ENCODE measurements at regions not wholly inside any gene's neighbourhood (a gene's known extent, or its start where the extent isn't known, plus 50 kb on each side); places are given as distances from the start of the nearest gene placed in this dataset.

GRCh38 chr7:155360495-155361345 lies 63.0 kb downstream of the INSIG1 start:
- RAD21 ChIA-PET (ENCODE audit: unreplicated experiment) = no interaction called here
- H3K4me2 ChIP-seq (ENCODE audit: control insufficient read depth, insufficient read depth) = no peak overlapping the region
- FAIRE-seq = no peak
- H4K20me1 ChIP-seq (ENCODE audit: control insufficient read depth, insufficient read depth) = no peaks in the 10 kb centered on the region
- H3K27ac ChIP-seq (ENCODE audit: control insufficient read depth, insufficient read depth) = no peak overlapping the region
- H3K9ac ChIP-seq (ENCODE audit: control insufficient read depth, insufficient read depth, low read length) = no peak overlapping the region
- 12% methylated on average over 20 of the region's 20 CpGs for WGBS (ENCODE audit: insufficient coverage, insufficient replicate concordance, low lambda C conversion rate, missing lambda C conversion rate)
- no peak for DNase-seq (ENCODE audit: low read depth, low spot score)
- BruUV-seq (replicated peaks) = no TSS peak
- intact Hi-C loops (cut with micrococcal nuclease; ENCODE audit: unreplicated experiment) (no loop called here), in situ Hi-C loops (cut with MboI) (no loop called here)
- TF ChIP-seq CREM (IDR thresholded peaks at IDR 0.05; ENCODE audit: low read depth) (no peak), BRCA1 (IDR thresholded peaks at IDR 0.05; ENCODE audit: low read depth, low read length) (no peak), ATF3 (IDR thresholded peaks at IDR 0.05; ENCODE audit: borderline replicate concordance, extremely low read depth, low read depth, low read length) (no peak), NR2F1 (conservative IDR thresholded peaks at IDR 0.05) (no peak), MEF2A (IDR thresholded peaks at IDR 0.05; ENCODE audit: insufficient read depth, low read depth, low read length) (no peak), CBX3 (IDR thresholded peaks at IDR 0.05; ENCODE audit: borderline replicate concordance, low read depth) (no peak), ZZZ3 (IDR thresholded peaks at IDR 0.05; ENCODE audit: control insufficient read depth, insufficient read length, low read depth) (no peak), SUPT20H (IDR thresholded peaks at IDR 0.05; ENCODE audit: borderline replicate concordance, control insufficient read depth, low read depth, low read length) (no peak), SREBF2 (IDR thresholded peaks at IDR 0.05; ENCODE audit: low read length) (no peak), BHLHE40 (IDR thresholded peaks at IDR 0.05; ENCODE audit: borderline replicate concordance in 1 of 2, low read depth in 2 of 2, low read length in 1 of 2) (no peak), TCF12 (IDR thresholded peaks at IDR 0.05; ENCODE audit: low read depth, low read length) (no peak), ZNF274 (IDR thresholded peaks at IDR 0.05; ENCODE audit: insufficient read depth, insufficient read length) (no peak), RBBP5 (conservative IDR thresholded peaks at IDR 0.05) (no peak)
- POLR2A ChIA-PET = no interaction called here
- CTCF ChIA-PET = no interaction called here
- no peaks in the 10 kb centered on the region for H3K36me3 ChIP-seq (ENCODE audit: control insufficient read depth in 2 of 2, insufficient read depth in 2 of 2, low read length in 1 of 2)
- no peak for ATAC-seq
- H3K79me2 ChIP-seq (ENCODE audit: control insufficient read depth, insufficient read depth, low read length) = no peaks in the 10 kb centered on the region
- peaks cover 0 to 3% of the 10 kb centered on the region in 2 experiments; a peak in 3 of 4 replicates for H3K27me3 ChIP-seq (replicated peaks in 1 of 2; ENCODE audit: control insufficient read depth in 2 of 2, insufficient read depth in 2 of 2, low read length in 1 of 2)
- H2AFZ ChIP-seq (ENCODE audit: control insufficient read depth, low read depth, low read length) = no peak overlapping the region
- H3K4me3 ChIP-seq = no peak overlapping the region
- SMC1A ChIA-PET (ENCODE audit: uncharacterized antibody, unreplicated experiment) = no interaction called here
- H3K4me1 ChIP-seq (ENCODE audit: control insufficient read depth, insufficient read depth, low read length) = no peaks in the 10 kb centered on the region
- no peaks in the 10 kb centered on the region for H3K9me3 ChIP-seq (replicated peaks; ENCODE audit: control insufficient read depth, insufficient read depth, low read length)
